ENCODE measurements at regions not wholly inside any gene's neighbourhood (a gene's known extent, or its start where the extent isn't known, plus 50 kb on each side); places are given as distances from the start of the nearest gene placed in this dataset.

GRCh38 chr2:14297906-14298305 lies 334.6 kb upstream of the LRATD1 start:
- no peak overlapping the region for H2AFZ ChIP-seq (ENCODE audit: low read length)
- H3K4me3 ChIP-seq (ENCODE audit: low read length): no peak overlapping the region
- no peaks in the 10 kb centered on the region for H3K9me2 ChIP-seq (replicated peaks; ENCODE audit: insufficient read depth, low read length)
- no peaks in the 10 kb centered on the region for H3K79me2 ChIP-seq (ENCODE audit: low read length)
- no peak for DNase-seq
- H3K27ac ChIP-seq (ENCODE audit: low read length): no peak overlapping the region
- H3K4me2 ChIP-seq (ENCODE audit: low read depth, low read length): no peak overlapping the region
- no peaks in the 10 kb centered on the region for H4K20me1 ChIP-seq (ENCODE audit: insufficient read depth, low read length)
- no peak overlapping the region for H3K9ac ChIP-seq (ENCODE audit: low read length)
- no peaks in the 10 kb centered on the region for H3K9me3 ChIP-seq (replicated peaks; ENCODE audit: insufficient read depth, low read length)
- peaks cover 7% of the 10 kb centered on the region for H3K4me1 ChIP-seq (ENCODE audit: low read length)
- peaks cover under 1% of the 10 kb centered on the region; the same call in 1 of the 2 replicates for H3F3A ChIP-seq (ENCODE audit: insufficient read depth, low read length)
- TF ChIP-seq CTCF (IDR thresholded peaks at IDR 0.05; ENCODE audit: low read length) (no peak), EZH2 (optimal IDR thresholded peaks at IDR 0.05; ENCODE audit: low read depth, low read length) (no peak), EZH2phosphoT487 (IDR thresholded peaks at IDR 0.05; ENCODE audit: low read length) (no peak)
- no peaks in the 10 kb centered on the region; the same call in 1 of the 2 replicates for H3K27me3 ChIP-seq (replicated peaks; ENCODE audit: insufficient read depth, low read length)
- H3K36me3 ChIP-seq (replicated peaks; ENCODE audit: insufficient read depth, low read length): no peaks in the 10 kb centered on the region

- H3K4me1 ChIP-seq (ENCODE audit: low read length): peaks cover 22% of the 10 kb centered on the region
- no peak for DNase-seq
- no peak overlapping the region for H3K4me2 ChIP-seq (ENCODE audit: low read depth, low read length)
- no peak overlapping the region for H2AFZ ChIP-seq (ENCODE audit: low read length)
- no peaks in the 10 kb centered on the region for H3K9me2 ChIP-seq (replicated peaks; ENCODE audit: insufficient read depth, low read length)
- no peaks in the 10 kb centered on the region for H3K36me3 ChIP-seq (replicated peaks; ENCODE audit: insufficient read depth, low read length)
- no peak overlapping the region for H3K9ac ChIP-seq (ENCODE audit: low read length)
- no peaks in the 10 kb centered on the region for H3K9me3 ChIP-seq (replicated peaks; ENCODE audit: insufficient read depth, low read length)
- no peaks in the 10 kb centered on the region for H3K79me2 ChIP-seq (ENCODE audit: low read length)
- no peak overlapping the region for H3K4me3 ChIP-seq (ENCODE audit: low read length)
- no peaks in the 10 kb centered on the region for H4K20me1 ChIP-seq (ENCODE audit: insufficient read depth, low read length)
- TF ChIP-seq EZH2phosphoT487 (IDR thresholded peaks at IDR 0.05; ENCODE audit: low read length) (no peak), EZH2 (optimal IDR thresholded peaks at IDR 0.05; ENCODE audit: low read depth, low read length) (no peak), CTCF (IDR thresholded peaks at IDR 0.05; ENCODE audit: low read length) (no peak)
- peaks cover 14% of the 10 kb centered on the region for H3K27me3 ChIP-seq (replicated peaks; ENCODE audit: insufficient read depth, low read length)
- H3K27ac ChIP-seq (ENCODE audit: low read length): no peak overlapping the region
- H3F3A ChIP-seq (ENCODE audit: insufficient read depth, low read length): peaks cover 4% of the 10 kb centered on the region; the same call in 1 of the 2 replicates
These were observed 331.2 kb upstream of the LRATD1 start for GRCh38 chr2:14301331-14301730.

- Histone ChIP-seq H3K27me3 (replicated peaks; ENCODE audit: insufficient read depth, low read length) (peaks cover 30% of the 10 kb centered on the region), H3K4me3 (ENCODE audit: low read length) (no peak overlapping the region), H3F3A (ENCODE audit: insufficient read depth, low read length) (peaks cover 10% of the 10 kb centered on the region; the same call in 1 of the 2 replicates), H3K36me3 (replicated peaks; ENCODE audit: insufficient read depth, low read length) (no peaks in the 10 kb centered on the region), H3K9ac (ENCODE audit: low read length) (no peak overlapping the region), H3K27ac (ENCODE audit: low read length) (no peak overlapping the region), H3K79me2 (ENCODE audit: low read length) (no peaks in the 10 kb centered on the region), H3K9me2 (replicated peaks; ENCODE audit: insufficient read depth, low read length) (no peaks in the 10 kb centered on the region), H3K9me3 (replicated peaks; ENCODE audit: insufficient read depth, low read length) (no peaks in the 10 kb centered on the region), H3K4me1 (ENCODE audit: low read length) (peaks cover 28% of the 10 kb centered on the region), H4K20me1 (ENCODE audit: insufficient read depth, low read length) (no peaks in the 10 kb centered on the region), H3K4me2 (ENCODE audit: low read depth, low read length) (peak overlapping the region; percentile 4; the same call in 1 of the 2 replicates), H2AFZ (ENCODE audit: low read length) (no peak overlapping the region)
- TF ChIP-seq CTCF (IDR thresholded peaks at IDR 0.05; ENCODE audit: low read length) (no peak), EZH2 (optimal IDR thresholded peaks at IDR 0.05; ENCODE audit: low read depth, low read length) (no peak), EZH2phosphoT487 (IDR thresholded peaks at IDR 0.05; ENCODE audit: low read length) (no peak)
- DNase-seq: peak; percentile 66
These were observed 329.0 kb upstream of the LRATD1 start for GRCh38 chr2:14303366-14304115.
